Colonic mucosa (tissue), 4 donors: ENCODE measurements at regions not wholly inside any gene's neighbourhood (a gene's known extent, or its start where the extent isn't known, plus 50 kb on each side); places are given as distances from the start of the nearest gene placed in this dataset.

Source experiments
- DNase-seq: peaks from one replicate; pipeline ENCODE4 v3.0.0-alpha.2; 2020
- H3K27ac ChIP-seq: fragments of 200-600 bp; one replicate; pipeline ENCODE4 v1.8.0; 2021
- H3K27me3 ChIP-seq: fragments of 200-600 bp; one replicate; pipeline ENCODE4 v1.8.0; 2021
- H3K36me3 ChIP-seq: fragments of 200-600 bp; one replicate; pipeline ENCODE4 v1.8.0; 2021
- H3K4me1 ChIP-seq: fragments of 200-600 bp; one replicate; pipeline ENCODE4 v1.8.0; 2021; ENCODE audit warnings: mild to moderate bottlenecking
- H3K4me3 ChIP-seq: fragments of 200-600 bp; one replicate; pipeline ENCODE4 v1.8.0; 2021
- H3K9ac ChIP-seq, 2 donors: one replicate each; pipeline ENCODE4 v1.7.0; 2013; ENCODE audit warnings: control low read depth in 2 of 2, low read depth in 2 of 2, low read length in 2 of 2
- H3K9me3 ChIP-seq: fragments of 200-600 bp; one replicate; pipeline ENCODE4 v1.8.0; 2021
- CTCF ChIP-seq: fragments of 200-600 bp; IDR thresholded peaks from one replicate; pipeline ENCODE4 v1.8.0; 2022; ENCODE audit warnings: antibody characterized with exemption, mild to moderate bottlenecking
- intact Hi-C: fragments of 100-400 bp; cut with DNase I; formaldehyde crosslinking; loops from one replicate; pipeline ENCODE4 v1.14.1; 2022
- donor health status: healthy.
- donor health status: DM: no; HTN: no; CAD: no.
- donor health status: DM: no; HTN: no; CAD: no.

- intact Hi-C loops: no loop called here
- H3K27me3 ChIP-seq: no peaks in the 10 kb centered on the region
- H3K36me3 ChIP-seq: no peaks in the 10 kb centered on the region
- H3K4me1 ChIP-seq: no peaks in the 10 kb centered on the region
- TF ChIP-seq CTCF: no peak
- H3K27ac ChIP-seq: no peak overlapping the region
- H3K9ac ChIP-seq: no peak overlapping the region
- no peaks in the 10 kb centered on the region for H3K9me3 ChIP-seq
- H3K4me3 ChIP-seq: no peak overlapping the region
- DNase-seq: no peak
Observed at GRCh38 chrX:928606-929005, 283.8 kb downstream of the CRLF2 start.

GRCh38 chrX:926991-927390 is 285.5 kb downstream of the CRLF2 start:
- Histone ChIP-seq H3K27ac (no peak overlapping the region), H3K9ac (no peak overlapping the region), H3K36me3 (no peaks in the 10 kb centered on the region), H3K4me3 (no peak overlapping the region), H3K27me3 (no peaks in the 10 kb centered on the region), H3K9me3 (no peaks in the 10 kb centered on the region), H3K4me1 (no peaks in the 10 kb centered on the region)
- no peak for TF ChIP-seq CTCF
- no peak for DNase-seq
- intact Hi-C loops: no loop called here

DNA sequence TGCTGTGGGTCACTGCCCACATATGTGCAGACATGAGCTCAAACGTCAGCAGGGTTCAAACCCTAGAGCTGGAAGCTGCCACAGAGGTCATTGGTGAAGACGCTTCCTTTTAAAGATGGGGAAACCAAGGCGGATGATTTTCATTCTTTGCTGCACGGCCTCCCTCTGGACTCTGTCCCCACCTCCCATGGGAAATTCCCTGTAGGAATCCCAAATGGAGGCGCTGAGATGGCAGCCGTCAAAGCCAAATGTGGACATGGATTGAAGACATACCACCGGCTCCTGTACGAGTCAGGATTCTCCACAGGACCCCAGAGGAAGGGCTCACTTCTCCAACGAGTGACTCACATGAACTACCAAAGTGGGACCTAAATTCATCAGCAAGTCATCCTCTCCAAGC is 286.4 kb downstream of the CRLF2 start:
- Histone ChIP-seq H3K4me1 (no peaks in the 10 kb centered on the region), H3K27me3 (no peaks in the 10 kb centered on the region), H3K4me3 (no peak overlapping the region), H3K36me3 (no peaks in the 10 kb centered on the region), H3K9ac (no peak overlapping the region), H3K9me3 (no peaks in the 10 kb centered on the region), H3K27ac (no peak overlapping the region)
- no peak for DNase-seq
- intact Hi-C loops: no loop called here
- no peak for TF ChIP-seq CTCF

GRCh38 chrX:925652-926061 is 286.8 kb downstream of the CRLF2 start:
- intact Hi-C loops: no loop called here
- DNase-seq: no peak
- no peak overlapping the region for H3K4me3 ChIP-seq
- no peaks in the 10 kb centered on the region for H3K4me1 ChIP-seq
- H3K27ac ChIP-seq: no peak overlapping the region
- no peak overlapping the region for H3K9ac ChIP-seq
- H3K27me3 ChIP-seq: no peaks in the 10 kb centered on the region
- H3K36me3 ChIP-seq: no peaks in the 10 kb centered on the region
- no peak for TF ChIP-seq CTCF
- no peaks in the 10 kb centered on the region for H3K9me3 ChIP-seq

- no peaks in the 10 kb centered on the region for H3K9me3 ChIP-seq
- no peak overlapping the region for H3K27ac ChIP-seq
- H3K36me3 ChIP-seq: no peaks in the 10 kb centered on the region
- no peaks in the 10 kb centered on the region for H3K4me1 ChIP-seq
- no peak overlapping the region for H3K9ac ChIP-seq
- no peaks in the 10 kb centered on the region for H3K27me3 ChIP-seq
- intact Hi-C loops: no loop called here
- no peak for DNase-seq
- no peak overlapping the region for H3K4me3 ChIP-seq
- TF ChIP-seq CTCF: no peak
Observed at GRCh38 chrX:925094-925493, 287.4 kb downstream of the CRLF2 start.

DNA sequence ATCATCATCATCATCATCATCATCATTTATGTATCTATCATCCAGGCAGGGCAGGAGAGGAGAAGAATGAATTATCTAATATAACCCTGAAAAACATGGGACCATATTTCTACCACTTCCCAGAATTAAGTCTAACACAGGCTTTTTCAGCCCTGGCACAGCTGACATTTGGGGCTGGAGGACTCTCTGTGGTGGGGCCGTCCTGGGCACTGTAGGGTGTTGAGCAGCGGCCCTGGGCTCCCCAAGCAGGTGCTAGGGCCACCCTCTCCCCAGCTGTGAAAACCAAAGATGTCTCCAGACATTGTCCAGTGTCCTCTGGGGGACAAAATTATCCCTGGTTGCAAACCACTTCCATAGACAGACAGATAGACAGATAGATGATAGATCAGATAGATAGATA is 288.4 kb downstream of the CRLF2 start:
- intact Hi-C loops: no loop called here
- DNase-seq: no peak
- Histone ChIP-seq H3K36me3 (no peaks in the 10 kb centered on the region), H3K4me1 (no peaks in the 10 kb centered on the region), H3K4me3 (no peak overlapping the region), H3K27me3 (no peaks in the 10 kb centered on the region), H3K9me3 (no peaks in the 10 kb centered on the region), H3K9ac (no peak overlapping the region), H3K27ac (no peak overlapping the region)
- no peak for TF ChIP-seq CTCF
